COLO829 (cell line): ENCODE measurements at regions not wholly inside any gene's neighbourhood (a gene's known extent, or its start where the extent isn't known, plus 50 kb on each side); places are given as distances from the start of the nearest gene placed in this dataset.

Experiments used
- DNase-seq: peaks from one replicate; pipeline ENCODE4 v3.0.0; 2012; ENCODE audit warnings: low spot score

DNA sequence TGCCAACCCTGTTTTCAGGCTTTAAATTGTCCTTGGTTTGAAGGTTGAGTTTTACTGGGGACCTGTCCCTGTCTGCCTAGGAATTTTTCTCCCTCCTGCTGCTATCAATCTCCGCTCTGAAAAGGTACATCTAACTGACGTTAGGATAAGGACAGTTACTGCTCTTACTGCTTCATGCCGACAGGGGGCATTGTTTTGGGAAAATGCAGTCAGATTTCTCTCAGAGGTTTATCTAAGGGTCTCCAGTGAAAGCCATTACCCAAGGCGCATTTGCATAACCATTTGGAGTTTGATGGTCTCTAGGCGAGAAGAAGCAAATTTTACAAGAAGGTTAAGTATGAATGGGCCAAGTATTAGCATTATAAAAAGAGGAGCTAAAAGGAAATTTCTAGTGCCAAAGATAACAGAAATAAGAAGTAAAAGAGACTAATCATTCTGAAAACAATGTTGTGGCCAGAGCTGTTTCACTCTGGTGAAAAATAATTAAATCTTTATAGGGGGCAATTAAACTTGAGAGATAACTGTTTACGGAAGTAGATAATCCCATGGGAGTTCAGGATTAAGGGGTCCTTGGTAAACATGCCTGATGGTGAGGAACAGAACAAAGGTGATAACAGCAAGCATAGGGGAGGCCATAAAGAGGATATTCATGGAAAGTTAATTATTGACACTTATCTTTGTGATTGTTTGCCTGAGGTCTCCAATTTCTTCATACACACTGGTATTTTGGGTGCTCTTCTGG, 605.0 kb downstream of the MTRR start:
- DNase-seq = no peak

DNA sequence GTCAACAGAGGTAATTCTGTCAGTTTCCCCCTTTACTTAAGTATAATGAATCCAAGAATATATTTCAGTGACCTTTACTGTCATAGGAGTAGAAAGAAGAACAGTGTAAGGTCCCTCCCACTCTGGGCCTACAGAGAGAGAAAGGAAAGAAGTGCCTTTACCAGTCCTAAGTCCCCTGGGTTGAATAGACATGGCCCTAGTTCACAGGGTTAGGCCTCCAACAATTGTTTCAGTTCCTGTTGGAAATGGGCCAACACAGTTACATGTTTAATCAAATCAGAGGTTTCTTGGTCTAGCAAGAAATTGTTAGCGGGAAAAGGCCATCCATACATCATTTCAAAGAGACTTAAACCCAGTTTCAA, 605.6 kb downstream of the MTRR start:
- DNase-seq = no peak

DNA sequence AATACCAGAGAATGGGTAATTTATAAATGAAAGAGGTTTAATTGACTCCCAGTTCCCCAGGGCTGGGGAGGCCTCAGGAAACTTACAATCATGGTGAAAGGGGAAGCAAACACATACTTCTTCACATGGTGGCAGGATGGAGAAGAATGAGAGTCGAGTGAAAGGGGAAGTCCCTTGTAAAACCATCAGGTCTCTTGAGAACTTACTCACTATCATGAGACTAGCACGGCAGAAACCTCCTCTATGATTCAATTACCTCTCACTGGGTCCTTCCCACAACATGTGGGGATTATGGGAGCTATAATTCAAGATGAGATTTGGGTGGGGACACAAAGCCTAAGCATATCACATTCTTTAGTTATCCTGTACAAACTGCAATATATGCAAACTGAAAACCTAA, 609.4 kb downstream of the MTRR start:
- DNase-seq = no peak

DNA sequence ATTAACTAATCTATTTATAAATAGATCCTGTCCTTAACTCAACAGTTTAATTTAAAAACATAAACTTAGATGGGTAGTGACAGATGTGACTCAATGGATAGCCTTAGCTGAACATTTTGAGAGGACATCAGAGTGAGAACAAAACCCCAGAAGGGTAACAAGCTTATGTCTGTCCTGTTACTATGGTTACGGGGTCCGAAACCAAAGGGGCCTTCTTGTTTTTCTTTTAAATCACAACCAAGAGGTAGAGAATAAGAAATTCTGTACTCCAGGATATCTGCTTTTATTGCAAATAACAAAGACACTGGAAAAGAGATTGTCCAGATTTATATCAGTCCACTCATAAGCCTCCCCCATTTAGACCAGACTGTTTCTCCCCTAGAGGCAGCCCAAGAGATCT, 612.1 kb downstream of the MTRR start:
- DNase-seq = no peak

DNA sequence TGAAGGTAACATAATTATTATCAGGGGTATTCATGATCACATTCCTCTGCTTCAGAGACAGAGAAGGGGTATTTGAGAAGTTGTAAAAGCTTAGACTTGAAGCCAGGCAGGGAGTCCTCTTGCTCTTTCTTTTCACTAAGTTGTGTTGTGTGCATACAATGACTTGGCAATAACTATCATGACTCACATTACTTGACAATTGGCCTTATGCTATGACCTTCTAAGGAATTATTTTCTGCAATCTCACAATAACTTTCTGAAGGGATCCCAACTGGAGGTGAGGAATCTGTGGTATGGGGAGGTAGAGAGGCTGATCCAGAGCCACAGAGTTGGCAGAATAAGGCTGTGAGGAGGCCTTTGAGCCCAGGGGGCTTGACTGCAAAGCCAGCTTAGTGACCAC, 622.3 kb downstream of the MTRR start:
- DNase-seq = peak; percentile 0

DNA sequence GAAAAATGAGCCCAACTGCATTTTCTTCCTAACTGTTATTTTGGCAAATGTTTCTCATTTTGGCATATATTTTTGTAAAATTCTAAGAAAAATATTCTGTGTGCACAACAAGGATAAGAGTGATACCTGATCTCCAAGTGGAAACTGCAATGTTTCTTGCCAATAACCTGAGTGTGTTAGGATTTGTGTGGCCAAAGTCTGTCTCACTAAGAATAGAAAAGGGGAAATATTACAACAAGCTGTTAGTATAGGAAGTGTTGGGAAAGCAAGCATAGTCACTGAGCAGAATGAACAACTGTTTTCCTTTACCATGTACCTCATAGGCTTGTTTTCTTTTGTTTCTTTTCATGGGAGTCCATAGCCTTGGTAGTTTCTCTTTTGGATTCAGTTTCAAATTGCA, 624.2 kb downstream of the MTRR start:
- DNase-seq = no peak

DNA sequence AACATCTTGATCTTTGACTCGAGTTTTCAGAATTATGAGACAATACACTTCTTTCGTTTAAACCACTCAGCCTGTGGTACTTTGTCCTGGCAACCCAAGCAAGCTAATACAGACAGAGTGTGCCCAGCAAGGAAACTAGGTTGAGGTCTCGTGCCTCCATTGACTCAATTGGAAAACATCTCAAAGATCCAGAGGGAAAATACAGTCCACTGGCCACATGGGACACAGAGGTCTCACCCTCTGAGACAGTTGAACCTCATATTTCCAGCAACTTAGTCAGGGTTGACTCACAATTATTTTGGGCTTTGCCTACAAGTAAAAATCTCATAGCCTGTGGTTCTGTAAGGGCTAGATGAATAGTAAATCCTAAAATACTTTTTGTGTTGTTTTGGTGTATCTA, 631.5 kb downstream of the MTRR start:
- no peak for DNase-seq

DNA sequence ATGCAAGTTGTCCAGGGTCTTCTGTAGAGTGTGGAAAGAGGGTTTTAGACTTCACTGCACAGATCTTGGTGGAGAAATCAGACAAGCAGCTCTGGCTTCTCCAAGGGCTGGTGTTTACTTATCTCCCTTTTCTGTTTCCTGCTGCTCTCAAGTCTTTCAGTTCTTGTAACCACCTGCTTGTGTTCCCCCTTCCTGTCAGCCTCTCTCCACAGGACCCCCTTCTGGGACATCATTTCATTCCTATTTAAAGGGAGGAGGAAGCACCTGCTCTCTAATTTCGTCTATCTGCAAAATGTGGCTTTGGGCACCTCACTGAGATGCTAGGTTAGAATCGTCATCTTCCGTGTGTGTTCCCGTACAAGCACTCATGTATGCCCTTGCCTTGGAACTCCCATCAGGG, 636.2 kb downstream of the MTRR start:
- DNase-seq = no peak

DNA sequence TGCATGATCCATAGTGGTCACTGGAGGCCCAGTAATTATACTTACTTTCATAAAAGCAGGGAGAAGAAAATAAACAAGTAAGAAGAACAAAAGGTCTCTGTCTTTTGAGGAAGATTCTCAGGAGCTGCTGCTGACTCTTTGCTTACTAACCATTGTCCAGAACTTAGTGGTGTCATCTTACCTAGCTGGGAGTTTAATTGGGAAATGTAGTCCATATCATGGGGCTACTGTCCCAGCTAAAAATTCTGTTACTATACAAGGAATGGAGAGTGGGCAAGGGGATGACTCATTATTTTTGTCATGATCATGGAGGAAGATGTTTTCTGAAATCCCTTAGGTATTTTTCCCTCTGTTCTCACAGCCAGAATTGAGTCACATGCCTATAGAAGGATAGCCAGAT, 639.3 kb downstream of the MTRR start:
- peak; percentile 23 for DNase-seq

DNA sequence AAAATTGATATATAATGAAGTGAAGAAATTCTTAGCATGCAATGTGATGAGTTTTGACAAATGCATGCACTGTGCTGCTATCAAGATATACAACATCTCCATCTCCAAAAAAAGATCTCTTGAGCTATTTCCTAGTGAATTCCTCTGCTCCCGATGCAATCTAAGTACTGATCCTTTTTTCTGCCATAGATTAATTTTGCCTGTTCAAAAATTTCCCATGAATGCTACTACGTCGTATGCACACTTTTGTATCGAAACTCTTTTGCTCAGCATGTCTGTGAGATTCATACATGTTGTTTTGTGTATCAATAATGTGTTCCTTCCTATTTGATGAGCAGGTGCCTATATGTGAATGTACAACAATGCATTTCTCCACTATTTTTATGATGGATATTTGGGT, 647.4 kb downstream of the MTRR start:
- DNase-seq = no peak

DNA sequence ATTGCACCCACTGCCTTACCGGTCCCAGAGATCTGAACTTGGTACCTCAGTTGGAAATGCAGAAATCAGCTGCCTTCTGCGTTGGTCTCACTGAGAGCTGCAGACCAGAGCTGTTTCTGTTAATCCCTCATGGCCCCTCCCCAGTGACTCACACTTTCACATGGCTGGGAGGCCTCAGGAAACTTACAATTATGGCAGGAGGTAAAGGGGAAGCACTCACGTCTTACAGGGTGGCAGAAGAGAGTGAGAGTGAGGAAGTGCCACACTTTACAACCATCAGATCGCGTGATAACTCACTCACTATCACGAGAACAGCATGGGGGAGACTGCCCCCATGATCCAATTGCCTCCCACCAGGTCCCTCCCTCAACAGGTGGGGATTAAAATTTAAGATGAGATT, 648.5 kb downstream of the MTRR start:
- no peak for DNase-seq

DNA sequence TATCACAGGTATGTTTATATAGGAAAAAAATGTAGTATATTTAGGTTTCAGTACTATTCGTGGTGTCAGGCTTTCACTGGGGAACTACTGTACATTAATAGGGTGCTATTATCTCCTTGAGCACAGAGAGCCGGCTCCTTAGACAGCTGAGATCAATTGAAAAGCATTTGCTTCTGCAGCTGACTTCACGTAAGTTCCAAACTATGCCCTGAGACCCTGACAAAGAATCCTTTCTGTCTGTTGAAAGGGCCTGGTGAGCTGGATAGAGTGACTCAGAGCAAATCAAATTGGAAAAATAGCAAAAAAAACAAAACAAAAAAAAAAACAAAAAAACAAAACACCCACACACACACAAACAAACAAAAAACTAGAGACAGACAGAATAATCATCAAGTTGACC, 652.0 kb downstream of the MTRR start:
- DNase-seq = peak; percentile 36

DNA sequence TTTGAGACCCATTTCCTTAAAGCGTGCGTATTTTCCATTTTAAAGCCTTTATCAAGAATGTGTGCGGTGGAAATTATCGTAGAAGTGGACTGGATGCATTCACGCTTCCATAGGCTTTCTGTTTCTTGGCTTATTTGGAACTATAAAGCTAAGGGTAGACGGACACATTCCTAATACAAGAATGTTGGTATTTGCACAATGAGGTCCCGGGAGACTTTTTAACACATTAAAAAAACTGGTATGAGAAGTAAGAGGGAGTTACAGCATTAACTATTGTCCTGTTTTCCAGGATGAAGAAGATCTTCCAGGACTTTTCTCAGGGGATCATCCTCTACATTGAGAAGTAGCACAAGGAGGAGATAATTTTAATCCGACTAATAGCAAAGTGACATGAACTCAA, 653.0 kb downstream of the MTRR start:
- DNase-seq = no peak

DNA sequence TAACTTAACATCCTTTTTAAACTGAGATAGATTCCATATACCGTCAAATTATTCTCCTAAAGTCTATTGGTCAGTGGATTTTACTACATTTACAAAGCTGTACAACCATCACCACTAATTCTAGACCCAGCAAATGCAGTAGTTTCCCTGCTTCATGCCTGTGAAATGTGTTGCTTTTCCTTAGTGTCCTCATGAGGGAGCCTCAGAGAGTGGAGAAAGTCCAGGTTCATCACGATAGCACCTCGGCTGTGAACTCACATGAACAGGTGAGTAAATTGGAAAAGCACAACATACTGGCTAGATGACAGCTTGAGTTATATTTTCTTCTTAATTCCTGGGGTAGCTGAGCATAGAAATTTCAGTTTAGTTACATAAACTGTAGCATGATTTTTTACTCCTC, 653.7 kb downstream of the MTRR start:
- DNase-seq = no peak

DNA sequence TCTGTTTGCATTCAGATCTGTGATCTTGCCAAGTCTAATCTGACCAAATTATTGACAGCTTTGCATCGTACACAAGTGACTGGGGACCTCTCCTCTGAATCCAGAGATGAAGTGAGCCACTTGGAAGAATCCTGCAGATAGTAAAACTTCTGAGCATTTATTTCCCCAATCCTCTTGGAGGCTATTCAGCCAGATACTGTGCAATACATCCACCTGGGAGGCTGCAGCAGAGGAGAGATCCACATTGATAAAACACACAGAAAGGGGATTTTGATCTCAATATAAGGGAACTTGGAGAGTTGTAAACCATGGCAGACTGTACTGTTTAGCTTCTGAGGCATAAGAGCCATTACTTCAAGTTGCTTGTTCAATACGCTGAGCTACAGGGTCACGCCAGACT, 654.6 kb downstream of the MTRR start:
- DNase-seq = no peak

DNA sequence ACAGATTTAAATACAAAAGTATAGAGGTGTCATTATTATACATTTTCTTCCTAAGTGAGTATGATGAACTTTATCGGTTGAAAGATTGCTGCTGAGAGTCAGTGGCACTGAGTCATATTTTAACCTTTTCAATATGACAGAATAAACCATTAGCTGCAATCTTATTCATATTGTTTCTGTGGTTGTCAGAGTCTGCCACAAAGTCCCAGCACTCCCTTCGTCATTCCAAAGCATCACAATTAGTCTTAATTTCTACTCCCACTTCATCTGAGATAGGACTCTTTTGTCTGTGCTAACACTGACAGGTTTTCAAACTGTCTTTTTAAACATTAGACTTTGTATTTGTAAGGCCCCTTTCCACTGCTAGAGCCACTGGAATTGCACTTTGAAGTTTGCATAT, 656.9 kb downstream of the MTRR start:
- no peak for DNase-seq

DNA sequence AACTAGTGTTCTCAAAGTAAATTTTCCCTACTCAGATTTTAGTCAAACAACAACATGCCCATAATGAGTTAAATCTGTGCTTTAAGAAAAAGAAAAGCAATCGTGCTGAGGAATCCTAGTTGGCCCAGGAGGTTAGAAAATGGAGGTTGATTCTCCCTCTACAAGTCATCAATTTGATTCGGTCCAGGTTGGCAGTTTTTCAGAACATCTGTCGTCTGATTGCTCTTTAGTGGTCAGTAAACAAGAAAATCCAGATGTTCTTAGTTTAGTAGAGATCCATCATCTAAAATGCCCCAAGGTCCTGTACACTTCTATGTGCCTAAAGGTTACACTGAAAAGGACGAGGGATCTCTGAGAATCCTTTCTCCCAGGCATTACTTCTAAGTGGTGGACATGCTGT, 659.2 kb downstream of the MTRR start:
- no peak for DNase-seq

DNA sequence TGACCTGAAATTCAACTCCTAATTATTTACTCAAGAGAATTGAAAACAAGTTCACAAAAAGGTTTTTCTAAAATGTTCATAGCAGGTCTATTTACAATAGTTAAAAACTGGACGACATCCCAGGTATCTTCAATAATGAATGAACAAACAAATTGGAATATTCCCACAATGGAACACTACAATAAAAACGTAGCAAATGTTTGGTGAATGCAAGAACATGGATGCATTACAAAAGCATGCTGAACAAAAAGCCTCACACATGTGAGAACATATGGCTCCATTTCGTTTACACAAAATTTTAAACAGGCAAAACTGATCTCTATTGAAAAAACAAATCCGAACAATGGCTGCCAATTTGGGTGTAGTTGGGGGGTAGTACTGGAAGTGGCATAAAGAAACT, 669.9 kb downstream of the MTRR start:
- no peak for DNase-seq

DNA sequence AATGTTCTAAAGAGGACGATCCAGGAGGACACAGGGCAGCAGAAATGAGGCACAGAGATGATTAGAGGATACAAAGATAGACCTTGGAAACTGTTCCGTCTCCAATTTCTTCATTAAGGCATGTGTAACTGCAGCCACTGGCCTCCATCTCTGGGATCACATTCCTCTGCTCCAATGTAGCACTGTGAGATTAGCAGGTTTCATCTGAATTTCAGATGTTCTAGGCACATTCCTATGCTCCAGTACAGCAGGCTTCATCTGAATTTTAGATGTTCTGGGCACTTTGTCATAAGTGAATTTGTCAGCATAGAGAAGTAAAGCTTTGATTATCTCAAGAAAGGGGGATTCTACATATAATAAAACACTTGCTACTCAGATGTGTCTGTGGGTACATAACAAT, 671.4 kb downstream of the MTRR start:
- no peak for DNase-seq

DNA sequence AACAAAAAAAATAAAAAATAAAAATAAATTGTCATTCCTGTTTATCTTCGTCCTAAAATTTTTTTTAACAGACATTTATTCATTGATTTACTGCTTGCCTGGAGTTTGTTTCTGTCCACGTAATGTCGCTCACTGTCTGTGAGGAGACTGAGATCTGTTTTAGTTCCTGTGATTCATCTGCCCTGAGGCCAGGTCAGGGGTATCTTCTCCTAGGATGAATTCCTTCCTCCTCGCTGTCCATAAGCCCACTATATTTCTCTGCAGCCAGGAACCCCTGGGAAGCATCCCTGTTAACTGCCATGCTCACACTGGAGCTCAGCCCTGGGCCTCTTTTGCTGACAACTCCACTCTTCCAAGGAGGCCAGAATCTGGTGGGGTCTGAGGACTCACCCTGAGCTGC, 682.0 kb downstream of the MTRR start:
- DNase-seq = peak; percentile 41

DNA sequence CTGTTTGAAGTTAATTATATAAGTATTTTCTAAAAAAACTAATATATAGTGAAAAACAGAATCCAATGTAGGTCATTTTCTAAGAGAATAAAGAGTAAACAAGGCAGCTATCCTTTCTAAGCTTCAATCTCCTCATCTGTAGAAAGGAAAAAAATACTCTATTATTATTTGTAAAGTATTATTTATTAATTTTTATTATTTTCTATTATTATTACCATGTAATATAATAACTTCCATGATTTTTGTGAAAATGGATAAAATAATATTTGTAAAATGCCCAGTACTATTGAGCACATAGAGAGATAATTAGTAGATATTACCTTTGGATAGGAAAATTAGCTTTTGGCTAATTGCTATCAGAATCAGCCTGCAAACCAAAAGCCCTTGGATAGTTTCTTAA, 684.4 kb downstream of the MTRR start:
- DNase-seq = no peak

DNA sequence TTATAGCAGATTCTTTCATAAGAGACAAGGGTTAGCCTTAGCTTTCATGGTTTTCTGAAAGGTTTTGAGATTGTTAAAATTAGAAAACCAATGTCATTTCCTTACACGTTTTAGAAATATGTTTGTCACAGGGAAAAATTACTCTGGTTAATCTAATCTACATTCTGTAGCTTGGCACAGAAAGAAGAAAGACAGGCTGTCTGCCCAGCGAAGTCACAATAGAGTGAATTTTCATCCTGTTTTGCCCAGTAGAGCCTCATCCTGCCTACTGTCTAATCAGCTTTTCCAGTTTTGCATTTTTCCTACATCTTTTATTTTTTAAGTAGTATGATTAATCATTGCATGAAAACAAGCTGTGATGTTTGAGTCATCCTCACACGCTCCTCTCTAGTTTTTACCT, 688.8 kb downstream of the MTRR start:
- no peak for DNase-seq

DNA sequence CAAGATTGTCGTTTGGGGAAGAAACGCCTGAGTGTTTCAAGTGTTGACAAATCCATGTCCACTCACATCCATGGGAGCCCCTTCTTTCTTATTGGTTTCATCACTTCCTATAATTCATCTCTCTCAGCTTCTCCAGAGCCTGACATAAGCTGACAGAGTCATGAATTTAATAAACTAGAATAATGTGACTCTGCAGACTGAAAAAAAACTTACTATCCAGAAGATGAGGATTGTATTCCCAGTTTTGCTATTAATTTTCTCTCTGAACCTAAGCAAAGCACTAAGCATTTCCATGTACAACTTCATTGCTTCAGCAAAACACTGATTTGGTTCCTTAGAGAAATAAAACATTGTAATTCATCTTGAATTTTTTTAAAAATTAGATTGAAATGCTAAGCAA, 691.8 kb downstream of the MTRR start:
- DNase-seq = no peak

DNA sequence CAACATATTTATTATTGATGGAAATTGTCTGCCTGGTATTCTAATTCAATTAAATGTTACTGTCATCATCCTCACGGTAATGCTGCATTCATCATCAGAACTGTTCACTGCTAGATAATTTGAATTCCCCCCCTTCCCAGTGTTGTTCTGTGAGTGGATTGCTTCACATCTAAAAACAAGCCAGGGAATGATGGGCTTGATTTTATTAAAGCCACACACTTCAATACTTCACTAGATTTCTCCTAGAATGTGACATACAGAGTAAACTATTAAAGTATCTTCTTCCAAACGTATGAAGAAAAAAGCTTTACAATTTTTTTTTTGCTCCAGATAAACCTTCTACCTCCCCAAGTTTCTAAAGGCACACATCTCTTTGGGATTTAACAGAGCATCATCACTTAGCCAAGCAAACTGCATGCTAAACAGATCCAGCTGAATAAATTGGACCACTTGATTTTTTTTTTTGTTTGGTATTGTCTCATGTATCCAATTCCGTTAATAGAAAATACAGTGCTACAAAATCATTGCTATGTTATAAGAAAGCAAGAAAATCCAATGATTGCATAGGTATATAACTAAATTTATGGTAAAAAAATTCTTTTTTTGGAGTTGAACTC, 692.4 kb downstream of the MTRR start:
- DNase-seq = no peak
